CD4-positive, alpha-beta T cell treated with Interferon gamma for 1 hour (primary cell): ENCODE measurements at regions not wholly inside any gene's neighbourhood (a gene's known extent, or its start where the extent isn't known, plus 50 kb on each side); places are given as distances from the start of the nearest gene placed in this dataset.

Experiments used
- DNase-seq: peaks from one replicate; pipeline ENCODE4 v3.0.0-alpha.2; 2020

- no peak for DNase-seq
Measured at GRCh38 chr2:219906114-219907010, 278.9 kb downstream of the SLC4A3 start.

- DNase-seq: no peak
Measured at GRCh38 chr2:219907011-219907365, 279.6 kb downstream of the SLC4A3 start.

- DNase-seq: no peak
Measured at GRCh38 chr2:219908538-219908937, 281.1 kb downstream of the SLC4A3 start.

GRCh38 chr2:219911541-219911940, 284.1 kb downstream of the SLC4A3 start:
- no peak for DNase-seq

GRCh38 chr2:219912491-219912921, 285.1 kb downstream of the SLC4A3 start:
- DNase-seq: no peak

- no peak for DNase-seq
Measured at GRCh38 chr2:219914577-219914976, 287.1 kb downstream of the SLC4A3 start.

GRCh38 chr2:219916281-219916680, 288.9 kb downstream of the SLC4A3 start:
- no peak for DNase-seq

GRCh38 chr2:219916726-219917440, 289.5 kb downstream of the SLC4A3 start:
- no peak for DNase-seq

- no peak for DNase-seq
Measured at GRCh38 chr2:219918254-219918653, 290.8 kb downstream of the SLC4A3 start.

GRCh38 chr2:219918944-219919343, 291.5 kb downstream of the SLC4A3 start:
- no peak for DNase-seq

- DNase-seq: no peak
Measured at GRCh38 chr2:219919506-219919905, 292.1 kb downstream of the SLC4A3 start.

- DNase-seq: no peak
Measured at GRCh38 chr2:219929835-219930234, 302.4 kb downstream of the SLC4A3 start.

- no peak for DNase-seq
Measured at GRCh38 chr2:219939647-219940046, 312.2 kb downstream of the SLC4A3 start.

- no peak for DNase-seq
Measured at GRCh38 chr2:219944866-219945265, 317.4 kb downstream of the SLC4A3 start.

GRCh38 chr2:219946021-219946420, 318.6 kb downstream of the SLC4A3 start:
- DNase-seq: no peak

GRCh38 chr2:219946529-219946928, 319.1 kb downstream of the SLC4A3 start:
- no peak for DNase-seq

- no peak for DNase-seq
Measured at GRCh38 chr2:219947575-219947974, 320.1 kb downstream of the SLC4A3 start.

- no peak for DNase-seq
Measured at GRCh38 chr2:219949053-219949452, 321.6 kb downstream of the SLC4A3 start.

- DNase-seq: no peak
Measured at GRCh38 chr2:219951099-219951498, 323.7 kb downstream of the SLC4A3 start.

GRCh38 chr2:219954331-219954730, 326.9 kb downstream of the SLC4A3 start:
- DNase-seq: no peak

GRCh38 chr2:219957820-219958219, 330.4 kb downstream of the SLC4A3 start:
- no peak for DNase-seq

- DNase-seq: no peak
Measured at GRCh38 chr2:219958941-219959340, 331.5 kb downstream of the SLC4A3 start.

- DNase-seq: no peak
Measured at GRCh38 chr2:219959471-219959870, 332.0 kb downstream of the SLC4A3 start.

- no peak for DNase-seq
Measured at GRCh38 chr2:219961947-219962498, 334.6 kb downstream of the SLC4A3 start.
